SK-N-SH treated with all-trans-retinoic acid at 6 μM for 48 hours (cell line): ENCODE measurements at regions not wholly inside any gene's neighbourhood (a gene's known extent, or its start where the extent isn't known, plus 50 kb on each side); places are given as distances from the start of the nearest gene placed in this dataset.

Source experiments
- ATAC-seq: fragments of 200-7000 bp; cut with Tn5 transposase; 3 replicates; pipeline ENCODE4 v1.9.1; 2020; ENCODE audit warnings: mild to moderate bottlenecking, moderate library complexity
- ARNTL ChIP-seq: fragments of 450-650 bp; formaldehyde crosslinking; IDR thresholded peaks from 2 replicates; pipeline ENCODE4 v1.5.0; 2020; ENCODE audit warnings: low read depth, mild to moderate bottlenecking, moderate library complexity, borderline replicate concordance
- BACH2 ChIP-seq: fragments of 250-450 bp; sonication (Bioruptor Pico); IDR thresholded peaks from 2 replicates; pipeline ENCODE4 v1.9.0; 2021; ENCODE audit warnings: mild to moderate bottlenecking, borderline replicate concordance
- CSDC2 ChIP-seq: fragments of 250-450 bp; sonication (Bioruptor Pico); IDR thresholded peaks from 2 replicates; pipeline ENCODE4 v1.5.0; 2020; ENCODE audit warnings: mild to moderate bottlenecking, moderate library complexity
- ESRRG ChIP-seq: fragments of 250-450 bp; sonication (Bioruptor Pico); IDR thresholded peaks from 2 replicates; pipeline ENCODE4 v1.6.1; 2021; ENCODE audit warnings: mild to moderate bottlenecking
- GLIS3 ChIP-seq: fragments of 250-450 bp; sonication (Bioruptor Pico); IDR thresholded peaks from 2 replicates; pipeline ENCODE4 v1.5.0; 2020; ENCODE audit warnings: mild to moderate bottlenecking, moderate library complexity
- ISL1 ChIP-seq: fragments of 250-450 bp; sonication (Bioruptor Pico); IDR thresholded peaks from 2 replicates; pipeline ENCODE4 v2.1.2; 2022; ENCODE audit warnings: mild to moderate bottlenecking, moderate library complexity
- OSR1 ChIP-seq: fragments of 250-450 bp; sonication (Bioruptor Pico); IDR thresholded peaks from 2 replicates; pipeline ENCODE4 v1.8.0; 2022; ENCODE audit warnings: moderate library complexity, mild to moderate bottlenecking, inconsistent platforms
- PATZ1 ChIP-seq: fragments of 250-450 bp; sonication (Bioruptor Pico); IDR thresholded peaks from 2 replicates; pipeline ENCODE4 v1.8.0; 2020; ENCODE audit warnings: mild to moderate bottlenecking, moderate library complexity, borderline replicate concordance
- POU6F1 ChIP-seq: fragments of 250-450 bp; sonication (Bioruptor Pico); IDR thresholded peaks from 2 replicates; pipeline ENCODE4 v1.8.0; 2021; ENCODE audit warnings: low read depth, mild to moderate bottlenecking, moderate library complexity, borderline replicate concordance
- PPARA ChIP-seq: fragments of 250-450 bp; sonication (Bioruptor Pico); IDR thresholded peaks from 2 replicates; pipeline ENCODE4 v1.5.0; 2020; ENCODE audit warnings: mild to moderate bottlenecking, borderline replicate concordance
- RARB ChIP-seq: fragments of 250-450 bp; sonication (Bioruptor Pico); IDR thresholded peaks from 2 replicates; pipeline ENCODE4 v1.8.0; 2021; ENCODE audit warnings: mild to moderate bottlenecking, moderate library complexity
- SNAI2 ChIP-seq: fragments of 250-450 bp; sonication (Bioruptor Pico); IDR thresholded peaks from 2 replicates; pipeline ENCODE4 v1.5.0; 2020; ENCODE audit warnings: mild to moderate bottlenecking, moderate library complexity
- TCF4 ChIP-seq: fragments of 250-450 bp; sonication (Bioruptor Pico); IDR thresholded peaks from 2 replicates; pipeline ENCODE4 v1.8.0; 2021; ENCODE audit warnings: mild to moderate bottlenecking, moderate library complexity, borderline replicate concordance
- TOX ChIP-seq: fragments of 250-450 bp; sonication (Bioruptor Pico); IDR thresholded peaks from 2 replicates; pipeline ENCODE4 v1.8.0; 2021; ENCODE audit warnings: mild to moderate bottlenecking, moderate library complexity, borderline replicate concordance
- ZC3H10 ChIP-seq: fragments of 250-450 bp; sonication (Bioruptor Pico); IDR thresholded peaks from 2 replicates; pipeline ENCODE4 v1.5.1; 2021; ENCODE audit warnings: mild to moderate bottlenecking, moderate library complexity
- ZFP3 ChIP-seq: fragments of 250-450 bp; sonication (Bioruptor Pico); IDR thresholded peaks from 2 replicates; pipeline ENCODE4 v1.5.0; 2020; ENCODE audit warnings: mild to moderate bottlenecking, moderate library complexity
- ZNF565 ChIP-seq: fragments of 450-650 bp; formaldehyde crosslinking; conservative IDR thresholded peaks from 2 replicates; pipeline ENCODE4 v1.5.0; 2020; ENCODE audit warnings: low read depth, mild to moderate bottlenecking, moderate library complexity
- ZNF70 ChIP-seq: fragments of 450-650 bp; formaldehyde crosslinking; IDR thresholded peaks from 2 replicates; pipeline ENCODE4 v1.5.0; 2020; ENCODE audit warnings: mild to moderate bottlenecking, moderate library complexity
- ZNF8 ChIP-seq: fragments of 450-650 bp; formaldehyde crosslinking; IDR thresholded peaks from 2 replicates; pipeline ENCODE4 v1.5.0; 2020; ENCODE audit warnings: mild to moderate bottlenecking, moderate library complexity
- TF ChIP-seq, protein P1 (sequence below): fragments of 250-450 bp; sonication (Bioruptor Pico); IDR thresholded peaks from 2 replicates; pipeline ENCODE4 v1.5.0; 2020; ENCODE audit warnings: mild to moderate bottlenecking, moderate library complexity
- TF ChIP-seq, protein P2 (sequence below): fragments of 250-450 bp; sonication (Bioruptor Pico); IDR thresholded peaks from 2 replicates; pipeline ENCODE4 v1.5.1; 2020; ENCODE audit warnings: low read depth, mild to moderate bottlenecking, moderate library complexity

GRCh38 chr2:234142530-234142929, 92.0 kb downstream of the SPP2 start:
- TF ChIP-seq ARNTL (CRISPR knock-in tag) (no peak), GLIS3 (CRISPR knock-in tag) (no peak), TOX (no peak), POU6F1 (CRISPR knock-in tag) (no peak), PATZ1 (CRISPR knock-in tag) (no peak), PPARA (CRISPR knock-in tag) (no peak)
- no peak for ATAC-seq

GRCh38 chr2:234139755-234140154, 89.3 kb downstream of the SPP2 start:
- ATAC-seq, result no peak

DNA sequence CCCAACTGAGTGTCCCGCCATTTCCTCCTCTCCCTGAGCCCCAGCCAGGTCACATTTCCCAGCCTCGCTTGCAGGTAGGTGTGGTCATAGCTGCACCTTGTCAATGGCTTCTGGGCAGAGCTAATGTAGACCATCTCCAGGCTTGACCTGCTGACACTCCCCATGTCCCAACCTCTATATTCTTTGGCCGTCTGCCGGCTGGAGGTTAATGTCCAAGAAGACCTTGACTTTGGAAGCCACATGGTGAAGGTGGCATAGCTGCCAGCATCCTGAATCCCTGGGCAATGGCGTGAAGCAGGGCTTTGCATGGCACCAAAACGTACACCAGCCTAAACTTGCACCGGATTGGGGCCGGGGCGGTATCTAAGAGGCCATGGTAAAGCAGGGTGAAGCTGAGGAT, 88.3 kb downstream of the SPP2 start:
- no peak for ATAC-seq
- TF ChIP-seq ESRRG (CRISPR knock-in tag) (no peak), PPARA (CRISPR knock-in tag) (no peak), TCF4 (CRISPR knock-in tag) (no peak), ISL1 (CRISPR knock-in tag) (no peak), BACH2 (CRISPR knock-in tag) (no peak), OSR1 (CRISPR knock-in tag) (no peak), ZFP3 (CRISPR knock-in tag) (no peak), ZNF70 (no peak), RARB (CRISPR knock-in tag) (no peak), TOX (no peak), ARNTL (CRISPR knock-in tag) (no peak), ZNF565 (no peak), ZC3H10 (CRISPR knock-in tag) (no peak), CSDC2 (CRISPR knock-in tag) (no peak), SNAI2 (CRISPR knock-in tag) (no peak), POU6F1 (CRISPR knock-in tag) (no peak)
- TF ChIP-seq, protein P1, sequence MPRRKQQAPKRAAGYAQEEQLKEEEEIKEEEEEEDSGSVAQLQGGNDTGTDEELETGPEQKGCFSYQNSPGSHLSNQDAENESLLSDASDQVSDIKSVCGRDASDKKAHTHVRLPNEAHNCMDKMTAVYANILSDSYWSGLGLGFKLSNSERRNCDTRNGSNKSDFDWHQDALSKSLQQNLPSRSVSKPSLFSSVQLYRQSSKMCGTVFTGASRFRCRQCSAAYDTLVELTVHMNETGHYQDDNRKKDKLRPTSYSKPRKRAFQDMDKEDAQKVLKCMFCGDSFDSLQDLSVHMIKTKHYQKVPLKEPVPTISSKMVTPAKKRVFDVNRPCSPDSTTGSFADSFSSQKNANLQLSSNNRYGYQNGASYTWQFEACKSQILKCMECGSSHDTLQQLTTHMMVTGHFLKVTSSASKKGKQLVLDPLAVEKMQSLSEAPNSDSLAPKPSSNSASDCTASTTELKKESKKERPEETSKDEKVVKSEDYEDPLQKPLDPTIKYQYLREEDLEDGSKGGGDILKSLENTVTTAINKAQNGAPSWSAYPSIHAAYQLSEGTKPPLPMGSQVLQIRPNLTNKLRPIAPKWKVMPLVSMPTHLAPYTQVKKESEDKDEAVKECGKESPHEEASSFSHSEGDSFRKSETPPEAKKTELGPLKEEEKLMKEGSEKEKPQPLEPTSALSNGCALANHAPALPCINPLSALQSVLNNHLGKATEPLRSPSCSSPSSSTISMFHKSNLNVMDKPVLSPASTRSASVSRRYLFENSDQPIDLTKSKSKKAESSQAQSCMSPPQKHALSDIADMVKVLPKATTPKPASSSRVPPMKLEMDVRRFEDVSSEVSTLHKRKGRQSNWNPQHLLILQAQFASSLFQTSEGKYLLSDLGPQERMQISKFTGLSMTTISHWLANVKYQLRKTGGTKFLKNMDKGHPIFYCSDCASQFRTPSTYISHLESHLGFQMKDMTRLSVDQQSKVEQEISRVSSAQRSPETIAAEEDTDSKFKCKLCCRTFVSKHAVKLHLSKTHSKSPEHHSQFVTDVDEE, result no peak
- TF ChIP-seq, protein P2, sequence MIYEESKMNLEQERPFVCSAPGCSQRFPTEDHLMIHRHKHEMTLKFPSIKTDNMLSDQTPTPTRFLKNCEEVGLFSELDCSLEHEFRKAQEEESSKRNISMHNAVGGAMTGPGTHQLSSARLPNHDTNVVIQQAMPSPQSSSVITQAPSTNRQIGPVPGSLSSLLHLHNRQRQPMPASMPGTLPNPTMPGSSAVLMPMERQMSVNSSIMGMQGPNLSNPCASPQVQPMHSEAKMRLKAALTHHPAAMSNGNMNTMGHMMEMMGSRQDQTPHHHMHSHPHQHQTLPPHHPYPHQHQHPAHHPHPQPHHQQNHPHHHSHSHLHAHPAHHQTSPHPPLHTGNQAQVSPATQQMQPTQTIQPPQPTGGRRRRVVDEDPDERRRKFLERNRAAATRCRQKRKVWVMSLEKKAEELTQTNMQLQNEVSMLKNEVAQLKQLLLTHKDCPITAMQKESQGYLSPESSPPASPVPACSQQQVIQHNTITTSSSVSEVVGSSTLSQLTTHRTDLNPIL (CRISPR knock-in tag), result no peak

More at GRCh38 chr2:234139755-234140154, 89.3 kb downstream of the SPP2 start:
- TF ChIP-seq SNAI2 (CRISPR knock-in tag) (no peak), ISL1 (CRISPR knock-in tag) (no peak), ZNF8 (CRISPR knock-in tag) (no peak), RARB (CRISPR knock-in tag) (no peak), OSR1 (CRISPR knock-in tag) (no peak), CSDC2 (CRISPR knock-in tag) (no peak), ESRRG (CRISPR knock-in tag) (no peak), PATZ1 (CRISPR knock-in tag) (no peak), ARNTL (CRISPR knock-in tag) (no peak)
